GM12864 (cell line): ENCODE measurements at regions not wholly inside any gene's neighbourhood (a gene's known extent, or its start where the extent isn't known, plus 50 kb on each side); places are given as distances from the start of the nearest gene placed in this dataset.

Source experiments
- DNase-seq: peaks from one replicate; pipeline ENCODE4 v3.0.0-alpha.2; 2011; ENCODE audit warnings: low read depth
- H3K4me3 ChIP-seq: 2 replicates; pipeline ENCODE4 v1.5.1; 2011; ENCODE audit warnings: mild to moderate bottlenecking, low read depth, low read length, control low read depth
- TF ChIP-seq, protein P1 (sequence below): IDR thresholded peaks from 2 replicates; pipeline ENCODE4 v1.5.1; 2011; ENCODE audit warnings: low read depth, mild to moderate bottlenecking, moderate library complexity, low read length, control low read depth, inconsistent platforms; ENCODE audit errors: missing control alignments

DNA sequence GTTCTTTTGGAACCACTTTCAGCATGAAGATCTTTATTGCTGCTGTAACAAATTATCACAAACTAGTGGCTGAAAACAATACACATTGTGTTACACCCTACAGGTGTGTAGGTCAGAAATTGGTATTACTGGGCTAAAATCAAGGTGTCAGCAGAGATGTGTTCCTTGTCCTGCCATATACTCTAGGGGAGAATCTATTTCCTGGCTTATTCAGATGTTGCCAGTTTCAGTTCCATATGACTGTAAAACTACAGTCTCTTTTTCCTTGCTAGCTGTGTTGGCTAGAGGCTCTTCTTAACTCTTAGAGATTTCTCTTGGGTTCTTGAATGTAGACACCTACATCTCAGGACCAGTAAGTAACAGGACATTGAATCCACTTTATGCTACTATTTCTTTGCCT, 215.6 kb upstream of the PPFIA2 start:
- TF ChIP-seq, protein P1, sequence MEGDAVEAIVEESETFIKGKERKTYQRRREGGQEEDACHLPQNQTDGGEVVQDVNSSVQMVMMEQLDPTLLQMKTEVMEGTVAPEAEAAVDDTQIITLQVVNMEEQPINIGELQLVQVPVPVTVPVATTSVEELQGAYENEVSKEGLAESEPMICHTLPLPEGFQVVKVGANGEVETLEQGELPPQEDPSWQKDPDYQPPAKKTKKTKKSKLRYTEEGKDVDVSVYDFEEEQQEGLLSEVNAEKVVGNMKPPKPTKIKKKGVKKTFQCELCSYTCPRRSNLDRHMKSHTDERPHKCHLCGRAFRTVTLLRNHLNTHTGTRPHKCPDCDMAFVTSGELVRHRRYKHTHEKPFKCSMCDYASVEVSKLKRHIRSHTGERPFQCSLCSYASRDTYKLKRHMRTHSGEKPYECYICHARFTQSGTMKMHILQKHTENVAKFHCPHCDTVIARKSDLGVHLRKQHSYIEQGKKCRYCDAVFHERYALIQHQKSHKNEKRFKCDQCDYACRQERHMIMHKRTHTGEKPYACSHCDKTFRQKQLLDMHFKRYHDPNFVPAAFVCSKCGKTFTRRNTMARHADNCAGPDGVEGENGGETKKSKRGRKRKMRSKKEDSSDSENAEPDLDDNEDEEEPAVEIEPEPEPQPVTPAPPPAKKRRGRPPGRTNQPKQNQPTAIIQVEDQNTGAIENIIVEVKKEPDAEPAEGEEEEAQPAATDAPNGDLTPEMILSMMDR, result no peak

DNA sequence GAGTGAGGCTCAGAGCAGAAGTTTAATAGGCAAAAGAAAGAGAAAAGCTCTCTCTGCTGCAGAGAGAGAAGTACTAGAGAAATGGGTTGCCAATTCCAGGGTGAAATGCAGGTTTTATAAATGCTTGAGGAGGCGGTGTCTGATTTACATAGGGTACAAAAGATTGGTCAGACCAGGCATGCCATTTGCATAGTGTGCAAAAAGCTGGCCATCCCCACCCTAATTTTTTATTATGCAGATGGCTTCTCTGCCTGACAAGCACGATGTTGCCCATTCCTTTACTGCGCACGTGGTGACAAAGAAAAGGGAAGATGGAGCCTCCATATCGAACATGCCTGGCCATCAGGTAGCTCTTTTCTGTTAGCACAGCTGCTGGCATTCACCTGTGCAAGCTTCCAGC, 209.3 kb upstream of the PPFIA2 start:
- DNase-seq, result no peak
- TF ChIP-seq, protein P1, result no peak
- no peak overlapping the region for H3K4me3 ChIP-seq

More for the DNA sequence above, 215.6 kb upstream of the PPFIA2 start:
- no peak for DNase-seq
- no peak overlapping the region for H3K4me3 ChIP-seq

DNA sequence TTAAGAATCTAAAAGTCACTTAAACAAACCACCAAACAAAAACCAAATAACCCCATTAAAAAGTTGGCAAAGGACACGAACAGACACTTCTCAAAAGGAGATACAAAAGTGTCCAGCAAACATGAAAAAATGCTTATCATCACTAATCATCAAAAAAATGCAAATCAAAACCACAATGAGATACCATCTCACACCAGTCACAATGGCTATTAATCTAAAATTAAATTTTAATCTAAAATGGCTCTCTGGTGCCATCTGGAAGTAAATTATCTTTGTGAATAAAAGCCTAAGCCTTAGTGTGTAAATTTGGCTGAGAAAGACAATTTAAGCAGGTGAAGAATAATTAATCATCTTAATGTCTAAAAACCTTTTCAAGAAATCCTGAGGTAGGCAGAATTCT, 204.5 kb upstream of the PPFIA2 start:
- DNase-seq, result no peak
- TF ChIP-seq, protein P1, result no peak
- H3K4me3 ChIP-seq, result no peak overlapping the region

DNA sequence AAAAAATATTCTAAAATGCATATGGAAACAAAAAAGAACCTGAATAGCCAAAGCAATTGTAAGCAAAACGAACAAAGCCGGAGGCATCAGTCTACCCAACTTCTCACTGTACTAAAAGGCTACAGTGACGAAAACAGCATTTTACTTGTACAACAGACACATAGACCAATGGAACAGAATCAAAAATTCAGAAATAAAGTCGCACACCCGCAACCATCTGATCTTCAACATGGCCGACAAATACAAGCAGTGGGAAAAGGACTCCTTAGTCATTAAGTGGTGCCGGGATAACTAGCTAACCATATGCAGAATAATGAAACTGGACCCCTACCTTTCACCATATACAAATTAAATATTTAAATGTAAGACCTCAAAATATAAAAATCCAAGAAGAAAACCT, 203.9 kb upstream of the PPFIA2 start:
- TF ChIP-seq, protein P1, result no peak
- no peak for DNase-seq
- no peak overlapping the region for H3K4me3 ChIP-seq

DNA sequence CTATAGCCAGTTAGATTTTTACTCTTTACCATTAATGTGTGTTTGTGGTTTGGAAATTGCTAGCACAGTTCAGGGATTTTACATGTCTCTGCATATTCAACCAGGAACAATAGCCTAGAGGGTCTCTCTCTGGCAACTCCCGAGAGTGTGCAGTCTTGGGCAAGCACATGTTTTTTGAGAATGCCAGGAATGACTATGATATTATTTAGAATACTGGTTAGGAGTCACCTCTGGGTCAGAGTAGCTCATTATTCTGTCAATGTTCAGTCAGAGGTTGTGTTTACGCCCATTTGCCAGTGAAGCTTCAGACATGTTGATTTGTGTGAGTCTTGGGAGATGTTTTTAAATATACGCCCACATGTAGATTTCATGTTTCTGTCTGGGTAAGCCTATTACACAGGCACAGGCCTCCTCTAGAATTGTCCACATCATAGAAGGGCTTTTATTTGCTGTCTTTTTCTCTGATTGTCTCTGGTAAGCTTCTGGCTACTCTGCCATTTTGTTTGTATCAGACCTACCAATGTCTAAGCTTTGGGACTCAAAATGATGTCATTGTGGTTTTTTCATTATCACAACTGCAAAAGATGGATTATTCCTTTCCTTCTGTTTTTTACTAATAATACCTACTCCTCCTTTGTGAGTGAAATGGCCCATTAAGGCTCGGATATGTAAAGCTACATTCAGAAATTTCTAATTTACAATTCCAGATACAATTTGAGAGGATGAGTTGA, 203.1 kb upstream of the PPFIA2 start:
- DNase-seq, result no peak

DNA sequence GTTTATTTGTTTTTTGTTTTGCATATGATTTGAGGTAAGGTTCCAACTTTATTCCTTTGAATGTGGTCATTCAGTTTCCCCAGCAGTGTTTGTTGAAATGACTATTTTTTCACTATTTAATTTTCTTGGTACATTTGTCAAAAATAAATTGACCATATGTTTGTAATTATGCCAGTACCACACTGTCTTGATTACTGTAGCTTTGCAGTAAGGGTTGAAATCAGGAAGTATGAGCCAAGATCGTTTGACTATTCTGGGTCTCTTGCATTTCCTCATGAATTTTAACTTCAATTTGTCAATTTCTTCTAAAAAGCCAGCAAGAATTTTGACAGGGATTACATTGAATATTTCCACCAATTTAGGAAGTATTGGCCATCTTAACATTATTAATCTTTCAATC, 199.3 kb upstream of the PPFIA2 start:
- DNase-seq, result no peak
- TF ChIP-seq, protein P1, result no peak
- H3K4me3 ChIP-seq, result no peak overlapping the region

More for the DNA sequence above, 203.1 kb upstream of the PPFIA2 start:
- TF ChIP-seq, protein P1, result no peak
- H3K4me3 ChIP-seq, result no peak overlapping the region

DNA sequence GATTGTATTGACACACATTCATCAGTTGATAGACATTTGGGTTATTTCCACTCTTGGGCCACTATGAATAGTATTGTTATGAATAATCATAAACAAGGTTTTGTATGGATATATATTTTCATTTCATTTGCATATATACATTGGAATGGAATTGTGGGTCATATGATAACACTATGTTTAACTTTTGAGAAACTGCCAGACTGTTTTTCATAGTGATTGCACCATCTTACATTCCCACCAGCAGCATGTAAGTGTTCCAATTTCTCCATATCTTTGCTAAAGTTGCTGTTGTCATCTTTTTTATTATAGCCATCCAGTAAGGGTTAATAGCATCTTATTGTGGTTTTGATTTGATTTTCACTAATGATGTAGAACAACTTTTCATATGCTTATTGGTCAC, 198.5 kb upstream of the PPFIA2 start:
- H3K4me3 ChIP-seq, result no peak overlapping the region
- TF ChIP-seq, protein P1, result no peak
- DNase-seq, result no peak
